ENCODE measurements at regions not wholly inside any gene's neighbourhood (a gene's known extent, or its start where the extent isn't known, plus 50 kb on each side); places are given as distances from the start of the nearest gene placed in this dataset.

- no peak for DNase-seq
- Mint-ChIP-seq H3K27ac (no peak overlapping the region), H3K27me3 (no peaks in the 10 kb centered on the region), H3K4me3 (no peak overlapping the region), H3K4me1 (no peaks in the 10 kb centered on the region), H3K9me3 (no peaks in the 10 kb centered on the region)
- ATAC-seq, result no peak
Observed at GRCh38 chr7:80362010-80362618, 149.8 kb downstream of the GNAT3 start.

GRCh38 chr7:80359476-80359875 is 152.4 kb downstream of the GNAT3 start:
- Mint-ChIP-seq H3K27me3 (no peaks in the 10 kb centered on the region), H3K4me1 (no peaks in the 10 kb centered on the region), H3K9me3 (no peaks in the 10 kb centered on the region), H3K4me3 (no peak overlapping the region), H3K27ac (no peak overlapping the region)
- DNase-seq, result no peak
- ATAC-seq, result no peak

GRCh38 chr7:80359029-80359428 is 152.8 kb downstream of the GNAT3 start:
- Mint-ChIP-seq H3K27ac (no peak overlapping the region), H3K9me3 (no peaks in the 10 kb centered on the region), H3K4me3 (no peak overlapping the region), H3K27me3 (no peaks in the 10 kb centered on the region), H3K4me1 (no peaks in the 10 kb centered on the region)
- no peak for DNase-seq
- no peak for ATAC-seq

- ATAC-seq, result no peak
- H3K4me3 Mint-ChIP-seq, result no peak overlapping the region
Observed at GRCh38 chr7:80357530-80357929, 154.3 kb downstream of the GNAT3 start.

GRCh38 chr7:80350430-80350829 is 161.4 kb downstream of the GNAT3 start:
- no peak for DNase-seq
- Mint-ChIP-seq H3K27me3 (no peaks in the 10 kb centered on the region), H3K4me1 (no peaks in the 10 kb centered on the region), H3K9me3 (no peaks in the 10 kb centered on the region), H3K27ac (no peak overlapping the region), H3K4me3 (no peak overlapping the region)
- no peak for ATAC-seq

More at GRCh38 chr7:80357530-80357929, 154.3 kb downstream of the GNAT3 start:
- Mint-ChIP-seq H3K27ac (no peak overlapping the region), H3K9me3 (no peaks in the 10 kb centered on the region), H3K27me3 (no peaks in the 10 kb centered on the region), H3K4me1 (no peaks in the 10 kb centered on the region)
- no peak for DNase-seq

GRCh38 chr7:80348223-80348622 is 163.6 kb downstream of the GNAT3 start:
- H3K27ac Mint-ChIP-seq, result peak overlapping the region in 1 of 2 donors; percentile 79
- H3K9me3 Mint-ChIP-seq, result no peaks in the 10 kb centered on the region
- H3K4me1 Mint-ChIP-seq, result no peaks in the 10 kb centered on the region
- DNase-seq, result no peak
- peaks cover 1% of the 10 kb centered on the region for H3K27me3 Mint-ChIP-seq
- ATAC-seq, result no peak
- no peak overlapping the region for H3K4me3 Mint-ChIP-seq

- Mint-ChIP-seq H3K27ac (no peak overlapping the region), H3K4me3 (no peak overlapping the region), H3K4me1 (no peaks in the 10 kb centered on the region), H3K27me3 (peaks cover 8% of the 10 kb centered on the region), H3K9me3 (no peaks in the 10 kb centered on the region)
- DNase-seq (no peak), ATAC-seq (no peak)
Observed at GRCh38 chr7:80347173-80347572, 164.7 kb downstream of the GNAT3 start.

- ATAC-seq (peak; percentile 93), DNase-seq (no peak)
- Mint-ChIP-seq H3K27ac (no peak overlapping the region), H3K4me1 (no peaks in the 10 kb centered on the region), H3K4me3 (no peak overlapping the region), H3K27me3 (peaks cover 8% of the 10 kb centered on the region), H3K9me3 (no peaks in the 10 kb centered on the region)
Observed at GRCh38 chr7:80346704-80347103, 165.2 kb downstream of the GNAT3 start.

- DNase-seq (no peak), ATAC-seq (no peak)
- H3K27me3 Mint-ChIP-seq, result no peaks in the 10 kb centered on the region
- no peak overlapping the region for H3K27ac Mint-ChIP-seq
- H3K9me3 Mint-ChIP-seq, result peaks cover 0 to 8% of the 10 kb centered on the region in 2 donors
- no peaks in the 10 kb centered on the region for H3K4me1 Mint-ChIP-seq
- no peak overlapping the region for H3K4me3 Mint-ChIP-seq
Observed at GRCh38 chr7:80335511-80336231, 176.2 kb downstream of the GNAT3 start.

- ATAC-seq, result no peak
- no peak for DNase-seq
- Mint-ChIP-seq H3K4me3 (no peak overlapping the region), H3K27me3 (no peaks in the 10 kb centered on the region), H3K9me3 (peaks cover 0 to 8% of the 10 kb centered on the region in 2 donors), H3K27ac (no peak overlapping the region), H3K4me1 (no peaks in the 10 kb centered on the region)
Observed at GRCh38 chr7:80334908-80335307, 177.0 kb downstream of the GNAT3 start.

GRCh38 chr7:80334196-80334595 is 177.7 kb downstream of the GNAT3 start:
- H3K27ac Mint-ChIP-seq, result no peak overlapping the region
- H3K27me3 Mint-ChIP-seq, result no peaks in the 10 kb centered on the region
- no peak for ATAC-seq
- no peak overlapping the region for H3K4me3 Mint-ChIP-seq
- H3K4me1 Mint-ChIP-seq, result no peaks in the 10 kb centered on the region
- DNase-seq, result no peak
- peaks cover 0 to 8% of the 10 kb centered on the region in 2 donors for H3K9me3 Mint-ChIP-seq

GRCh38 chr7:80333040-80333439 is 178.8 kb downstream of the GNAT3 start:
- Mint-ChIP-seq H3K4me3 (no peak overlapping the region), H3K27ac (no peak overlapping the region), H3K27me3 (no peaks in the 10 kb centered on the region), H3K9me3 (peaks cover 0 to 7% of the 10 kb centered on the region in 2 donors), H3K4me1 (no peaks in the 10 kb centered on the region)
- no peak for ATAC-seq
- DNase-seq, result no peak

- Mint-ChIP-seq H3K27me3 (peaks cover 9% of the 10 kb centered on the region), H3K4me3 (no peak overlapping the region), H3K9me3 (peaks cover 0 to 10% of the 10 kb centered on the region in 2 donors), H3K27ac (peak overlapping the region in 1 of 2 donors; percentile 53), H3K4me1 (no peaks in the 10 kb centered on the region)
- ATAC-seq (no peak), DNase-seq (no peak)
Observed at GRCh38 chr7:80330434-80330833, 181.4 kb downstream of the GNAT3 start.

- ATAC-seq, result no peak
- Mint-ChIP-seq H3K27ac (no peak overlapping the region), H3K9me3 (peaks cover 0 to 10% of the 10 kb centered on the region in 2 donors), H3K4me3 (no peak overlapping the region), H3K27me3 (peaks cover 9% of the 10 kb centered on the region), H3K4me1 (no peaks in the 10 kb centered on the region)
- no peak for DNase-seq
Observed at GRCh38 chr7:80324032-80324431, 187.8 kb downstream of the GNAT3 start.

- ATAC-seq (no peak), DNase-seq (no peak)
- H3K4me1 Mint-ChIP-seq, result no peaks in the 10 kb centered on the region
- H3K27me3 Mint-ChIP-seq, result peaks cover 10% of the 10 kb centered on the region
- H3K4me3 Mint-ChIP-seq, result no peak overlapping the region
- H3K27ac Mint-ChIP-seq, result no peak overlapping the region
- H3K9me3 Mint-ChIP-seq, result no peaks in the 10 kb centered on the region
Observed at GRCh38 chr7:80319461-80319860, 184.8 kb downstream of the GNAI1 start.

- no peak for DNase-seq
- H3K4me1 Mint-ChIP-seq, result no peaks in the 10 kb centered on the region
- no peak for ATAC-seq
- H3K27me3 Mint-ChIP-seq, result peaks cover 10% of the 10 kb centered on the region
- H3K9me3 Mint-ChIP-seq, result no peaks in the 10 kb centered on the region
- H3K27ac Mint-ChIP-seq, result no peak overlapping the region
- no peak overlapping the region for H3K4me3 Mint-ChIP-seq
Observed at GRCh38 chr7:80318081-80318480, 183.4 kb downstream of the GNAI1 start.

- no peak for ATAC-seq
- peaks cover 10% of the 10 kb centered on the region for H3K27me3 Mint-ChIP-seq
- H3K4me1 Mint-ChIP-seq, result no peaks in the 10 kb centered on the region
- no peak overlapping the region for H3K4me3 Mint-ChIP-seq
- H3K9me3 Mint-ChIP-seq, result no peaks in the 10 kb centered on the region
- no peak overlapping the region for H3K27ac Mint-ChIP-seq
- no peak for DNase-seq
Observed at GRCh38 chr7:80316811-80317210, 182.2 kb downstream of the GNAI1 start.

All from stimulated activated naive CD8-positive, alpha-beta T cell treated with anti-CD3 and anti-CD28 coated beads, Interleukin-15, amount 100 ng/mL, for 72 hours (primary cell).